HL-60 (cell line): ENCODE measurements at regions not wholly inside any gene's neighbourhood (a gene's known extent, or its start where the extent isn't known, plus 50 kb on each side); places are given as distances from the start of the nearest gene placed in this dataset.

Experiments
- CTCF ChIP-seq: IDR thresholded peaks from one replicate; pipeline ENCODE4 v1.5.1; 2011; ENCODE audit warnings: low read length, control low read depth, inconsistent platforms; ENCODE audit not compliant: insufficient read depth
- POLR2AphosphoS5 ChIP-seq: IDR thresholded peaks from 2 replicates; pipeline ENCODE4 v1.6.1; 2012; ENCODE audit warnings: low read depth

- TF ChIP-seq CTCF: no peak
- no peak for TF ChIP-seq POLR2AphosphoS5
These were observed 1433.9 kb upstream of the CADM2 start for GRCh38 chr3:83524901-83525300.
